ENCODE measurements at regions not wholly inside any gene's neighbourhood (a gene's known extent, or its start where the extent isn't known, plus 50 kb on each side); places are given as distances from the start of the nearest gene placed in this dataset.

- DNase-seq = no peak
Measured at GRCh38 chr13:106911020-106911419, 343.1 kb upstream of the ARGLU1 start.

- no peak for DNase-seq
Measured at GRCh38 chr13:106906426-106906996, 338.6 kb upstream of the ARGLU1 start.

- no peak for DNase-seq
Measured at GRCh38 chr13:106905380-106906162, 337.6 kb upstream of the ARGLU1 start.

- DNase-seq = no peak
Measured at GRCh38 chr13:106899442-106899841, 331.5 kb upstream of the ARGLU1 start.

DNA sequence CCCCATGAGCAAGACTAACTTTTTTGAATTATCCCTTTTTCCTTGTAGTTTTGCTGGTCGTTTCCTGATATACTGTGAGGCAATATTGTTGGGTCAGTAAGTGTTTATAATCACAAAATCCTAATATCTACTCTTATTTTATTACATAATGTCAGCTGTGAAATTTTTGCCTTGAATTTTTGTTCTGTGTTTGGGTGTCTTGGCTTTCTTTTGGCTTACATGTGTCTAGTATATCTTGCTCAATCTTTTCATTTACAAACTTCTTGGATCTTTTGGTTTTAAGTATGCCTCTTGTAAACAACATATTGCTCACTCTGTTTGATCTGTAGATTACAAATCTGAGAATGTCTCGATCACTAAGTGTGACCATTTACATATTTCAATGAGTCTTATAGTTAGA is 330.3 kb upstream of the ARGLU1 start:
- no peak for DNase-seq

- DNase-seq = no peak
Measured at GRCh38 chr13:106888148-106888547, 320.2 kb upstream of the ARGLU1 start.

- DNase-seq = no peak
Measured at GRCh38 chr13:106887686-106888085, 319.7 kb upstream of the ARGLU1 start.

GRCh38 chr13:106883976-106884375 is 316.0 kb upstream of the ARGLU1 start:
- DNase-seq = no peak

GRCh38 chr13:106882246-106882645 is 314.3 kb upstream of the ARGLU1 start:
- no peak for DNase-seq

- DNase-seq = no peak
Measured at GRCh38 chr13:106879806-106880205, 311.9 kb upstream of the ARGLU1 start.

- DNase-seq = no peak
Measured at GRCh38 chr13:106874323-106874722, 306.4 kb upstream of the ARGLU1 start.

GRCh38 chr13:106873810-106874209 is 305.9 kb upstream of the ARGLU1 start:
- DNase-seq = no peak

DNA sequence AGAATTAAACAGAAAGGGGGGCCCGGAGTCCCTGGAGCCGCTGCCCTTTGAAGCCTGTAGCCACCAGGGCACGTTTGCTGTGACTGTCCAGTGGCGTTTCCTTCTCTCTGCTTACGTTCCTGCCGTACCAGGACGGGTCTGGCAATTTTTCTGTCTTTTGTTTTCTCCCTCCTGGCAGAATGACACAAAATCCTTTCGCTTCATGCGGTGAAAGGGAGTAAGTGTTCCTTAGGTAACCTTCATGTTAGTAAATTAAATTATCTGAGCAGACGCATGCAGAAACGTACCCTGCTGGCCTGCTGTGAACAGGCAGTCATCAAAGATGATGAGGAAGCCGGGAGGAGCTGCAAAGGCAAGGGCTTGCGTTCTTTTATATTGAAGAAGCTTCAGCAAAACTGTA is 299.3 kb upstream of the ARGLU1 start:
- no peak for DNase-seq

DNA sequence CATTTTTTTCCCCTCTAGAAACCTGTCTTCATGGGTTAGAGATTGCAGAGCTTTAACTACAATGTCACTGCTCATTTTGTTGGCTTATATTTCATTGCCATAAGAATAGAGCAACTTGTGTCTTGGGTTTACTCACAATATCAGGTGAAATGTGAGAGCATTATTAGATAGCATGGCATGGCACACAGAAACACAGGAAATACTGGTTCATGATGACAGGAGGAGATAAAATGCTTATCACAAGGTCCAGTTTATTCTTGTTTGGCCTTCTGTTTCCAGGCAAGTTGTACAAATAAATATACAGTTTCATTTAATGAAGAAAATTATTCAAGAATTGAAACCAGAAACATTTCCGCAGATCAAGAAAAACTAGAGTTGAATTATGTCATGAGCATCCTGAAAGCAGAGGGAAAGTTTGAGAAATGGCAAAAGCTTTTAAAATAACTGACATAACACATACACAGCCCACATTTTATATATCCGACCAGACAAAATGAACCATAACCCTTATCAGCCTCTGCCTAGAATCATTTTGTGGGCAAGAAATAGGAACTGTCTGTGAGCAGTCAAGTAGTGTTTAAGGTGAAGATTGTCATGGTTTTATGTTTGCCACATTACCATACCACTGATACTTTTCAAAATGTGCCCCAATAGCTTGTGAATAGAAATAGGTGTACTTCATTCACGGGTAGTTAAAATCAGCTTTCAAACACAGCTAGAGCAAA is 297.9 kb upstream of the ARGLU1 start:
- no peak for DNase-seq

DNA sequence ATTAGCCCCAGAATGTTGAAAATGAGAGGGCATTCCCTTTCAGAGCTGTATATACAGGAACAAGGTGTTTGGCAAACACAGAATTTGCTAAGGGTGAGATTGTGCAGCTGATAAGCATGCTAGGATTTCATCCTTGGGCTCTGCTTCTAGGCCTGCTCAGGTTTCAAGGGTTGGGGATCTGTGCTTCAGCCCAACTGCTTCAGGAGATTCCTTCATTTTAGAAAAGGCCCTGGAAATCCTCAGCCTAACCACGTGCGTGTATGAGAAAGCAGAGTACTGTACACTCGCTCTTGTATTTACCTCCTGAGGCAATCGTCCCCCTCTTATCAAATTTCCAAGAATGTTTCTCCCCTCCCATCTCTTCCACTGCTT is 291.6 kb upstream of the ARGLU1 start:
- no peak for DNase-seq

- no peak for DNase-seq
Measured at GRCh38 chr13:106858903-106859532, 291.1 kb upstream of the ARGLU1 start.

DNA sequence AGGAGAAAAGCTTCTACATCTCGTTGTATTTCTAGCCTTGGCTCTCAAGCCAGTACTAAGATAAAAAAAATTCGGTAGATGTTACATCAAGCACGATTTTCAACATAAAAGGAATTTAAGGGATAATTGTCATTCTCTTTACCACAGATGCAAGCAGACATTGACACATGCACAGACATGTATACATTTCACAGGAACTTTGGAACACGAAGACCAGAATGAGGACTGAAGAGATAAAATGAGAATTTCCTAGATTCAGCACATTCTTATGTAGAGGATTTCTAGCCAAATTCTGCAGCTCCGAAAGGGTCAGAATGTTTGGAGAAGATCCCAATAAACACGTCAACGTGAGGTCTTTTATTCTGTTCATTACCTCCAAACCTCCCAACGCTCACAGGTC is 284.5 kb upstream of the ARGLU1 start:
- DNase-seq = no peak

DNA sequence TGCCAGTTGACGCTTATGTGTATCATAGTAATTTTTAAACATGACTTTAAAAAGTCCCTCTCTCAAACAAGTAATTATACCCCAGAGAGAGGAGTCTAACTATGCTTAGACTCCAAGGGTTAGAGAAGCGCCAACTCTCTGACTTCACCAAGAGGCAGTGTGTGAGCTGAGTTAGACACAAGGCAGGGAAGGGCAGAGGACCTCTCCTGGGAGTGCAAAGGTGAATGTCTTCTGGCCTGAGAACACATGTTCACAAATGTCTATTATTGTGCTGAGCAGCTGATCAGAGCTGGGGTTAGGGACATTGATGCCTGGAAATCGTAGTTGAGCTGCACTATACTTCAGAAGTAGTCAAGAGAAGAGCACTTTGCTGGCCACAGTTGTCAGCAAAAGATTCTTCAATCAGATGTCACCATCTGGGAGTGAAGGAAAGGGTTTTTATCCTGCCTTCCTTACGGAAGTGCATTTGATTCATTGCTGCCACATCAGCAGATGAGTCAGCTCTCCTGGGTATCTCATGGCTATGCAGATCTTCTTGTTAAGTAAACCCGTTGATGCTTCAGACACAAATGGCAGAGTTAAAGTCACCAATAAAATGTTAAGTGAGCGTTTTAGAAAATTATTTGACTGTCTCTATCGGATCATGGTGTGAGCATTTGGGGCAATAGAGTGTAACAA is 283.2 kb upstream of the ARGLU1 start:
- no peak for DNase-seq

DNA sequence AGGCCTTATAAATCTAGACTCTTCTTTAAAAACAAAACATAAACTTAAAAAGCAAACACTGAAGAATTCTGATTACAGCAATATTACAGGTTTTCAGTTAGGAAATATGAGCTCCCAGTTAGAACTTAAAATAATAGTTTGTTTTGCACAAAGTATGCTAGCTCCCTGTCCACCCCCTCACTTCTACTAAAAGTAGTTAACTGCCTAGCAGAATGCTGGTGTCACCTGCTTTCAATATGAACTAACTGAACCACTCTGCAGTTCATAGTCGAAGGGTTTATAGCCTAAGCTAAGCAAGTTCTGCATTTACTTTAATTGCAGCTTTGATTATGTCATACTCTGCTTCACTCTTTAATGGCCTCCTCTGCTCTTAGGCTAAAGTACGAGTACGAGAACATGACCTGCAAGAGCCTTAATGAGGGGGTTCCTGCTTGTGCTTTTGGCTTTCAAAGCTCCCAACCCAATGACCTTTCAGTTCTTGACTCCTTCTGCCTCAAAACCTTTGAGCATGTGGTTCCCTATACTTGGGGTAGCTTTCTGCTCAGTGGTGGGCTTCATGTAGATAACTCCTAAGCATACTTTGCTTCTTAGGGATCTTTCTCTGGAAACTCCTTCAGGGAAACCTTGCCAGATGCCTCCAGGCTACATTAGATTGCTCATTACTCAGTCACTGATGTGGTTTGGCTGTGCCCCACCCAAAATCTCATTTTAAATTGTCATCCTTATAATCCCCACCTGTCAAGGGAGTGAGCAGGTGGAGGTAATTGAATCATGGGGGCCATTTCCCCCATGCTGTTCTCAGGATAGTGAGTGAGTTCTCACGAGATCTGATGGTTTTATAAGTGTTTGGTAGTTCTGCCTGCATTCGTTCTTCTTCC is 278.9 kb upstream of the ARGLU1 start:
- DNase-seq = no peak

- DNase-seq = no peak
Measured at GRCh38 chr13:106836186-106836802, 268.4 kb upstream of the ARGLU1 start.

- DNase-seq = no peak
Measured at GRCh38 chr13:106835477-106835876, 267.5 kb upstream of the ARGLU1 start.

DNA sequence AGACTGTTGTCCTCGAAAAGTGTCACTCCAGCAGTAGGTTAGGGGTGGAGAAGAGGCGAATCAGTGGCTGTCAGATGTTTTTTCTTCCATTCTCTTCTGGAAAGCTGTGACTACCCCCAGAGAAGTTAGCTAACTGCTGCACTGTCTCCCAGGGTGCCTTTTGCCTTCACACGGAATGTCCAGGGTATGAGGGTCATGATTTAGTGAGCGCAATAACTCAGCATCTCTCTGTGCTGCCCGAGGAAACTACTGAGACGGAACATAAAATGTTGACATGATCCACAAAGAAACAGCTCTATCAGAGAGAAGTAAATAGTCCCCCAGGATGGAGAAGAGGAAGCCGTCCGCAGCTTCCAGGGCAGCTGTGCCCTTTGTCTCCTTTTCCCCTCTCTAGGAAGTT is 254.0 kb upstream of the ARGLU1 start:
- no peak for DNase-seq
